GM21528 (cell line): ENCODE measurements at regions not wholly inside any gene's neighbourhood (a gene's known extent, or its start where the extent isn't known, plus 50 kb on each side); places are given as distances from the start of the nearest gene placed in this dataset.

ENCODE experiments used
- ATAC-seq: cut with Tn5 transposase; IDR thresholded peaks from one replicate; pipeline ENCODE4 v1.9.1; 2021; ENCODE audit warnings: mild to moderate bottlenecking, moderate library complexity; ENCODE audit not compliant: unreplicated experiment, low FRiP score

- no peak for ATAC-seq
Measured at GRCh38 chr7:32428546-32428945, 61.6 kb downstream of the LSM5 start.

GRCh38 chr7:32427769-32428291 lies 62.4 kb downstream of the LSM5 start:
- no peak for ATAC-seq

GRCh38 chr7:32416846-32417245 lies 73.3 kb downstream of the LSM5 start:
- no peak for ATAC-seq

- ATAC-seq = no peak
Measured at GRCh38 chr7:32415936-32416335, 74.2 kb downstream of the LSM5 start.

- ATAC-seq = no peak
Measured at GRCh38 chr7:32415519-32415918, 74.7 kb downstream of the LSM5 start.

- no peak for ATAC-seq
Measured at GRCh38 chr7:32412471-32412870, 77.7 kb downstream of the LSM5 start.

GRCh38 chr7:32410545-32410944 lies 79.6 kb downstream of the LSM5 start:
- no peak for ATAC-seq

GRCh38 chr7:32406386-32406785 lies 83.8 kb downstream of the LSM5 start:
- no peak for ATAC-seq

- no peak for ATAC-seq
Measured at GRCh38 chr7:32403463-32404229, 86.5 kb downstream of the LSM5 start.

GRCh38 chr7:32400676-32401075 lies 89.5 kb downstream of the LSM5 start:
- no peak for ATAC-seq

- ATAC-seq = no peak
Measured at GRCh38 chr7:32399311-32399710, 90.9 kb downstream of the LSM5 start.

- ATAC-seq = no peak
Measured at GRCh38 chr7:32395168-32395567, 95.0 kb downstream of the LSM5 start.

- no peak for ATAC-seq
Measured at GRCh38 chr7:32393861-32394260, 96.3 kb downstream of the LSM5 start.

- ATAC-seq = no peak
Measured at GRCh38 chr7:32390210-32390609, 100.0 kb downstream of the LSM5 start.

GRCh38 chr7:32385316-32385956 lies 104.7 kb downstream of the LSM5 start:
- no peak for ATAC-seq

GRCh38 chr7:32381024-32381601 lies 109.1 kb downstream of the LSM5 start:
- no peak for ATAC-seq

- ATAC-seq = no peak
Measured at GRCh38 chr7:32379510-32380112, 110.6 kb downstream of the LSM5 start.

GRCh38 chr7:32378988-32379387 lies 111.2 kb downstream of the LSM5 start:
- ATAC-seq = no peak

GRCh38 chr7:32364581-32364980 lies 125.6 kb downstream of the LSM5 start:
- no peak for ATAC-seq

- ATAC-seq = no peak
Measured at GRCh38 chr7:32360127-32360526, 130.1 kb downstream of the LSM5 start.
